ENCODE measurements at regions not wholly inside any gene's neighbourhood (a gene's known extent, or its start where the extent isn't known, plus 50 kb on each side); places are given as distances from the start of the nearest gene placed in this dataset.

DNA sequence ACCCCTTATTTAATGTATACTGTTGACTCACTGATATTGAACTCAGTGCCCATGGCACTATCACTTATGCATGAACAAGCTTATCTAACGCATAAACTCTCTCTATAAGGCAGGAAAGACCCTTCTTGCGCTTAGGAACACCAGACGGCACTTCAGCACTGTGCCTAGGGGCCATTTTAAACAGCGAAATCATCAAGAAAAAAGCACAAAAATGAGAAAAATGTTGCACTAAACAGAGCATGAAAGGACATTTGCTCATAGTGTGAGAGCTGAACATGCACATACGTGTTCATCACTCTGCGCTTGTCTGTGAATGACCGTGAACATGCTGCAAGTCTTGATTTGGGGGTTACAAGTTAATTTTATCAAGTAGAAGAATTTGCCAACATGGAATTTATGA lies 109.6 kb downstream of the WDR11 start:
- DNase-seq (ENCODE audit: low spot score) = no peak

GRCh38 chr10:120961795-120962755 lies 110.9 kb downstream of the WDR11 start:
- peak; percentile 57 for DNase-seq (ENCODE audit: low spot score)

DNA sequence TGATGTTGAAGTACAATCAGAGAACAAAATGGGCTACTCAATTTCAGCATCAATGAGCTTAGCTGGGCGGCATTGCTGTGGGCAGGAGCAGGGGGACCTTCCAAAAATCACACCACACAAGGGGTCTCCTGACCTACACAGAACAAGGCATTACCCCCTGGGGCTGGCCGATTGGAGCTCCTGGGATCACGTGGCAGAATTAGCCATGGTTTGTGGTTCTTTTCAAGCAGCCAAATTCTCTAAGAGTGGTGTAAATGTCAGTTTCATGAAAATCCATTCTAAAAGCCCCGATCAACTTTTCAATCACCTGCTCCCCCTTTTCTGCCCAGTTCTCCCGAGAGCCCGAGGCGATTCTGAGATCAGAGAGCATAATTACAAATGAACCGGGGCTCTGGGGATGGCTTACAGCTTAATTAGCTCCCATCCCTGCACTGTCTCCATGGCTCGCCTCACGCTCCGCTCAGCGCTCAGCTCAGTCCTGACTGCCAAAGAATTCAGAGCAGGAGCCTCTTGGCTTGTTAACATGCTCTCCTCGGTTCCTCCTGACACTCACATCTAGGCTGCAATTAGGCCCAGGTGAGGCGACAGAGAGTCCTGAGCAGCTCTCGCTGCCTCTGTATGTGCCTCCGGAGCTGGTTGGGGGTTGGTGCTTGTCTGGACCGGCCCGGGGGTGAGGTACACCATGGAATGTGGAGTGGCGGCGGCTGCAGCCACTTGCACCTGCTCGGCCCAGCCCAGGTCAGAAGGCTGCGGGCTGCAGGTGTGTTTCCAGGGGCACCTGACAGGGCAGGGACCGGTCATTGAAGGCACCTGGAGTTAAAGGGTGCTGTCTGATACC lies 111.8 kb downstream of the WDR11 start:
- no peak for DNase-seq (ENCODE audit: low spot score)

- DNase-seq (ENCODE audit: low spot score) = no peak
These were observed 112.5 kb downstream of the WDR11 start for GRCh38 chr10:120963594-120964220.

DNA sequence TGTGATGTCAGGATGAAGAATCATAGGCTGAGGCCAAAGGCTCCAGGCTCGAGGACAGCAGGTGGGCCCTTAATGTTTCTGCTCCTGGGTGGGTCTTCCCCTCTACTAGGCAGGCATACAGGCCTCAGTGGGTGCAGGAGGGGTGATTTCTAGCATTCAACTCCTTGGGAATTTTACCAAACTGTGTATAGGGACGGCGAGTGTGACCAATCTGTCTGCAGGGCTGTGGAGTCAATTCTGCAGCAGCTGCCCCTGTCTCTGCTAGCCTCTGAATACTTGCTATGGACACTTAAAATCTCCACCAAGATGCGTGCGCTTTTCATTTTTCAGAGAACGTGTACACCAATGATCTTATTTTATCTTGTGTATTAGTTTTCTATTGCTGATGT lies 115.5 kb downstream of the WDR11 start:
- DNase-seq (ENCODE audit: low spot score) = no peak

GRCh38 chr10:120969219-120969645 lies 118.1 kb downstream of the WDR11 start:
- DNase-seq (ENCODE audit: low spot score) = peak; percentile 6

DNA sequence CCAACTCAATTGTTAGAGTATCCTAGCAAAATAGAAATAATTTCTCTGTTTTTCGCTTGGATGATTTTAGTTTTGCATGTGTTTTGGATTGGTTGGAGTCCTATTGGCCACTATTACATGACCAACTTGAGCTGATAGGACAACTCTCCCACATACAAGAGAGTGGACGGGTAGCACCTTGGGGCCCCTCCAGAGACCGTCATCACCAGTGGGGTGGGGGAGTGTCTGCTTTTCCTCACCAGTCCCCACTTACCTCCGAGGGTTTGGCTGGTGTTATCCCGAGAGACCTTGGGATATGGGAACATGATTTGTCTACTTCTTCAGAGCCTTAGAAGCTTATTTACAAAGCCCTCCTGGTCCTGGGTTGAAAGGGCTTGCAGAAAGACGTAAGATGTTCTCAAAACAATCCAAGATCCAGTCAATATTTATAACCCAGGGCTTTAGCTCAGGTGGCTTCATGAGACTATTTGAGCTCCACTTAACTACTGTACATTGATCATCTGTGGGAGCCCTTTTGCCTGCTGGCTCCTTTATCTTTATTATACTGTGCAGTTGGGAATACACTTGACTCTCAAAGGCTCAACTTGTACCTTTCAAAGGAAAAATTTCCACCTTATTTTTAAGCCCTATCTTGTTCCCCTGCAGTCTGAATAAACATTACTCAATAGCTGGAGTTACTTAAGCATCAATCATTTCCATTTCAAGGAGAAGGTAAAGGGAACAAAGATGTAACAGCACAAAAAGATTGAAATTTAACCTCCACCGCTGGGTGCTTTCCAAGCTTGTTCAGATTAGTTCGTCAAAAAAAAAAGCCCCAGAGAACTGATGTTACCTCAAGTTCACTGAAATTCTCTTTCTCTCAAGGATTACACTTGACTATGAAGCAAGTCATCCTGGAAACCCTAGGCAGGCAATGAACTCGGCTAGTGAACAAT lies 119.7 kb downstream of the WDR11 start:
- DNase-seq (ENCODE audit: low spot score) = no peak

DNA sequence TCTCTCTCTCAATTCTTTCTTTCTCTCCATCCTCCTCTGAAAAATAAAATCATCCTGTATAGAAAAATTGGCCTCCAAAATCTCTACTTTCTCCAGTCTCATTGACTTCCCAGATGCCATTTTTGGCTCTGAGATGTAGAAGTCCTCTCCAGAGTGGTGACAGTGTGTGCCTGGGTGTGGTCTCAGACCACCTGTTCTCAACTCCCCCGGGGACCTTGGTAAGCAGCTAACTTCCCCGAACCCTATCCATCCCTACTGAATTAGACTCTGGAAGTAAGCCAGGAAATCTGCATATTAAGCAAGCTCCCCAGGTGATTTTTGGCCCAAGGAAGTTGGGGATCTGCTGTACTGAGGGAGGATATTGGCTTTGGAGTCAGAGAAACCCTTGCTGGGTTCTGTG lies 120.5 kb downstream of the WDR11 start:
- DNase-seq (ENCODE audit: low spot score) = peak; percentile 11

DNA sequence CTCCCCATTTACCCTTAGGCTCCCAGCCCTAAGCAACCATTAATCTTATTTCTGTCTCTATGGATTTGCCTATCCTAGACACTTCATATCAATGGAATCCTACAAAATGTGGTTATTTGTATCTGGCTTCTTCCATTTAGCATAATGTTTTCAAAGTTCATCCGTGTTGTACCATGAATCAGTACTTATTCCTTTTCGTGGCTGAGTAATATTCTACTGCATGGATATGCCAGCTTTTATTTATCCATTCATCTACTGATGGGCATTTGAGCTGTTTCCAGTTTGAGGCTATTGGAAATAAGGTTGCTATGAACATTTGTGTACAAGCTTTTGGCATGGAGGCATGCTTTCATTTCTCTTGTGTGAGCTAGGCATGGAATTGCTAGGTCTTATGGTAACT lies 121.1 kb downstream of the WDR11 start:
- DNase-seq (ENCODE audit: low spot score) = no peak

GRCh38 chr10:120975072-120975867 lies 124.1 kb downstream of the WDR11 start:
- peak; percentile 1 for DNase-seq (ENCODE audit: low spot score)

GRCh38 chr10:120975868-120976225 lies 124.7 kb downstream of the WDR11 start:
- DNase-seq (ENCODE audit: low spot score) = no peak

DNA sequence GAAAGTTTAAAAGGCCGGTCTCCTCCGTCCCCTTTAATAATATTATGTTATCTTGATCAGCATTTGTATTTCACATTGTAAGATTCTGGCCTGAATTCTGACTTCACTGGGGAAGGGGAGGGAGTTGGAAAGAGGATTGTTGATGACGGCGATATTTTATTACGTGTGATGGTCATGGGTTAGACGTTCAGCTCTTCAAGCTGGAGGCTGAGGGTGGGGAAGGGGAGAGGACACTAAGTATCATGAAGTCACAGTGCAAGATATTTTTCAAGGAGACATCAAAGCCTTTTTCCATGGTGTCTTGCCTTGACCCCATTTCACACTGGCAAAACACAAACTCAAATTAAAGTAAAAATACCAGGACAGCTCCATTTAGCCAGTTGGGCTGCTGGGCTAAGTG lies 126.7 kb downstream of the WDR11 start:
- DNase-seq (ENCODE audit: low spot score) = no peak

- no peak for DNase-seq (ENCODE audit: low spot score)
These were observed 127.6 kb downstream of the WDR11 start for GRCh38 chr10:120978589-120979252.

DNA sequence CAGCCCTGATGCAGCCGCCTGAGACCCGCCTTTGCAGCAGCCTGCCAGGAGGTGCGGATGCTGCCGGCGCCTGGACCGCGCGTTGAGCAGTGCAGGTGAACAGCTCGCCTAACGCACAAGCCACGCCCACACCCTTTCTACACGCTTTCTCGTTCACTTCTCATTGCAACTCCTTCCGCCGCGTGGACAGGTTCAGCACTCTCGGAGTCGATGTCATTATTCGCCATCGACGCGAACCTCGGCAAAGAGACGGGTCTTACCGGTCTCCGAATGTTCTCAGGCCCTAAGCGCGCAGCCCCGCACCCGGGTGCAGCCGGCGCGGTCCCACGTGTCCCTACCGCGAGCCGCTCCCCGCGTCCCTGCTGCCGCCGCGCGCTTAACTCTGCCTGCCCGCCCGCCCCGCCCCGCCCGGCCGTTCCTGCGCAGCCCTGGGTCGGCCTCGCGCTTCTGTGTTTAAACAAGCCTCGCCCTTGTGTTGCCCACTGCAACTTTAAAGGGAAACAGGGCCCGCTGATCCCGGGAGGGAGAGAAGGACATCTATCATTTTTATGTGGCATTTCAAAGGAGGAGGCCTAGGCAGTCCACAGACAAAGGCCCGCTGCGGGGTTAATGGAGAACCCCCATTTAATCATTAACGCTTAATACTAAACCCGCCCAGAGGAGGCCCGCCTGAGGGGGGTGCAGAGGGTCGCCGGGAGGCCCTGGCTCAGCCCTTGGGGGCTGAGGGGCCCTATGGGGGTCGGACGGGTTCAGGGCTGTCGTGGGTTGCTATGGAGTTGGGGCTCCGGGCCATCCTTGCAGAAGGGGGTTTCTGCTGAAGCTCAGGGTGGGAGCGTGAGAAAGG lies 128.5 kb downstream of the WDR11 start:
- no peak for DNase-seq (ENCODE audit: low spot score)

DNA sequence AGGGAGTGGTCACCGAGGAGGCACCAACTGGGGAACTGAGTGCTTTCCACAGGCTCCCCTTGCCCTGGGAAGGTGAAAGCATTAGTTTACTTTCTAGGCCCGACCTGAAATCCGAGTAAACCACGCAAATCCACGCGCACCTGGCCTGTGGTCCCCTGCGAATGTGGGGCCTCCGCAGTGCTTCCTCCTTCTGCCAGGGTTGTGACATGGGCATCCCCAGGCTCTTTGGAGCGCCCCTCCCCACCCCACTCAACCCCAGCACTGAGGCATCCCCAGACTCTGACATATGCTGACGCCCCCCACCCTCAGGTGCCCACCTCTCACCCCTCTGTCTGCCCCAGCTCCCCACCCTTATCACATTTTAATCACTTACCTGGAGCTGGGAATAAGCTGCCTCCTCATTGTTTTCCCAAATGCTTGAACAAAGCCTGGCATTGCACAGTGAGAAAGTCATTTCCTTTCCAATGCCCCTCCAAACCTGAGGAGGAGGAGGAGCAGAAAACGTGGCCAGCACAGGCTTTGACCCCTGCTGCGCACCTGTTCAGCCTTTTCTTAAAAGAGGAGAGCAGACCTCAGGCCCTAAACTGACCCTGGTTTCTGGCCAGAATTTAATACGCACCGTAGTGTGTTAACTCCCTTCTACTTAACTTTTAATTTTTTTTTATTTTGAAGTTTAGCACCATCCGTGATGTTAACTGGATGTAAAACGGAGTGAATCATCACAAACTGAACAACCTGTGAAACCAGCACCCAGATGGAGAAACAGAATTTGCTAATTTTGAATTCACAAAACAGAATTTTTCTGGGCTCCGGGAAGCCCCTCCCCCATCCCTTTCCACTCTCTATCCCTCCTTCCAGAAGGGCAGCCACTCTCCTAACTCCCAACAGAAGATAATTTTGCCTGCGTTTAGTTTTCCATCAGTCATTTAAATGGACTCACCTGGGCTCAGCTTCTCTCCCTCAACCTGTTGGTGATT lies 129.4 kb downstream of the WDR11 start:
- DNase-seq (ENCODE audit: low spot score) = peak; percentile 30

- peak; percentile 58 for DNase-seq (ENCODE audit: low spot score)
These were observed 130.6 kb downstream of the WDR11 start for GRCh38 chr10:120981601-120982391.

DNA sequence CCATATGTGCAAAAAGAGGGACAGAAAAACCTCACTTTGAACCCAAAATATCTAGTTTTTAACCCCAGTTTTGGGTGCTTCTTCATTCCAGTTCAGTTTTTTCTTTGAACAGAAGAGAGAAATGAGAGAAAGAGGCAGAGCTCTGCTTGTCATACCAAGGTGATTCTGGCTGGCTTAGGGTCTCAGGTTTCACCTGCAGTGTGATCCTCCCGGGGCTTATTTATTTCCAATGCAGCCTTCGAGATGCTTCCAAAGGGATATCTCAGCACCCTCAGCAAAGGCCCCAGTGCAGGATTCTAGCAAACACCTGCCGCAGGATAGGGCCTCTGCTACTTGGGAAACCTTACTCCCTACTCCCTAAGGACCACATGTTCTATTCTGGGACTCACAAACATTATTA lies 131.3 kb downstream of the WDR11 start:
- no peak for DNase-seq (ENCODE audit: low spot score)
